ENCODE measurements at regions not wholly inside any gene's neighbourhood (a gene's known extent, or its start where the extent isn't known, plus 50 kb on each side); places are given as distances from the start of the nearest gene placed in this dataset.

- TF ChIP-seq CTCF (IDR thresholded peaks at IDR 0.05) (no peak), POLR2A (IDR thresholded peaks at IDR 0.05) (no peak), EP300 (IDR thresholded peaks at IDR 0.05) (no peak)
Measured at GRCh38 chr12:43098766-43099550, 453.0 kb downstream of the ADAMTS20 start.

Measured in tibial nerve (tissue), 4 donors.